Prostate gland (tissue), 2 donors: ENCODE measurements at regions not wholly inside any gene's neighbourhood (a gene's known extent, or its start where the extent isn't known, plus 50 kb on each side); places are given as distances from the start of the nearest gene placed in this dataset.

Source experiments
- DNase-seq: peaks from one replicate; pipeline ENCODE4 v3.0.0-alpha.2; 2019; ENCODE audit warnings: low spot score
- H3K27ac ChIP-seq, 2 donors: fragments of 200-600 bp; sonication (generic); 2 replicates each; pipeline ENCODE4 v1.5.1; 2017 to 2019
- H3K27me3 ChIP-seq: fragments of 200-600 bp; sonication (generic); replicated peaks from 2 replicates; pipeline ENCODE4 v1.5.1; 2019; ENCODE audit not compliant: insufficient read depth
- H3K36me3 ChIP-seq, 2 donors: fragments of 200-600 bp; sonication (generic); 1 replicate in 1 of 2; 2 replicates in 1 of 2; pipeline versions ENCODE4 v1.5.1 to v1.8.1; 2017 to 2019
- H3K4me1 ChIP-seq: fragments of 200-600 bp; sonication (generic); replicated peaks from 2 replicates; pipeline ENCODE4 v1.5.1; 2019
- H3K4me3 ChIP-seq, 2 donors: fragments of 200-600 bp; sonication (generic); 2 replicates each; pipeline ENCODE4 v1.5.1; 2017 to 2019
- H3K9me3 ChIP-seq: fragments of 200-600 bp; sonication (generic); 2 replicates; pipeline ENCODE4 v1.5.1; 2017
- CTCF ChIP-seq, 4 experiments: fragments of 200-600 bp in 2 of 4; fragments of 450-650 bp in 2 of 4; sonication (generic) in 2 of 4; IDR thresholded peaks; 1 replicate in 3 of 4; 2 replicates in 1 of 4; pipeline ENCODE4 v1.5.1; 2016 to 2019; ENCODE audit warnings: antibody characterized with exemption in 4 of 4, mild to moderate bottlenecking in 2 of 4, moderate library complexity in 2 of 4
- POLR2A ChIP-seq: fragments of 450-650 bp; IDR thresholded peaks from one replicate; pipeline ENCODE4 v1.6.1; 2016; ENCODE audit warnings: antibody characterized with exemption, mild to moderate bottlenecking
- POLR2AphosphoS5 ChIP-seq: sonication (generic); formaldehyde crosslinking; IDR thresholded peaks from one replicate; pipeline ENCODE4 v1.6.1; 2017; ENCODE audit warnings: antibody characterized with exemption
- WGBS: methylation state at CpG from one replicate; pipeline ENCODE4 v1.1.5; 2018; 5-methylcytosine and 5-hydroxymethylcytosine counted together
- intact Hi-C: fragments of 100-400 bp; cut with DNase I; formaldehyde crosslinking; loops from one replicate; pipeline ENCODE4 v1.14.2; 2022

GRCh38 chr2:147523415-147523814 is 321.4 kb upstream of the ACVR2A start:
- Histone ChIP-seq H3K4me3 (no peak overlapping the region), H3K27ac (no peak overlapping the region), H3K4me1 (no peaks in the 10 kb centered on the region), H3K36me3 (no peaks in the 10 kb centered on the region), H3K9me3 (no peaks in the 10 kb centered on the region), H3K27me3 (no peaks in the 10 kb centered on the region)
- intact Hi-C loops, result no loop called here
- TF ChIP-seq CTCF (IDR thresholded peaks at IDR 0.05) (no peak), POLR2AphosphoS5 (no peak), POLR2A (no peak)
- DNase-seq, result no peak

- WGBS, result 71% methylated on average over 3 of the region's 3 CpGs
- TF ChIP-seq CTCF (IDR thresholded peaks at IDR 0.05) (no peak), POLR2AphosphoS5 (no peak), POLR2A (no peak)
- H3K27me3 ChIP-seq, result no peaks in the 10 kb centered on the region
- no peaks in the 10 kb centered on the region for H3K36me3 ChIP-seq
- intact Hi-C loops, result no loop called here
- H3K27ac ChIP-seq, result no peak overlapping the region
- no peaks in the 10 kb centered on the region for H3K4me1 ChIP-seq
- DNase-seq, result no peak
- no peaks in the 10 kb centered on the region for H3K9me3 ChIP-seq
- H3K4me3 ChIP-seq, result no peak overlapping the region
Measured at GRCh38 chr2:147521936-147522335, 322.9 kb upstream of the ACVR2A start.

- 91% methylated on average over 3 of the region's 3 CpGs for WGBS
- Histone ChIP-seq H3K4me3 (no peak overlapping the region), H3K27me3 (no peaks in the 10 kb centered on the region), H3K4me1 (no peaks in the 10 kb centered on the region), H3K27ac (no peak overlapping the region), H3K9me3 (no peaks in the 10 kb centered on the region), H3K36me3 (no peaks in the 10 kb centered on the region)
- intact Hi-C loops, result no loop called here
- TF ChIP-seq POLR2A (no peak), POLR2AphosphoS5 (no peak), CTCF (IDR thresholded peaks at IDR 0.05) (no peak)
- no peak for DNase-seq
Measured at GRCh38 chr2:147520817-147521216, 324.0 kb upstream of the ACVR2A start.

- Histone ChIP-seq H3K36me3 (no peaks in the 10 kb centered on the region), H3K4me1 (no peaks in the 10 kb centered on the region), H3K27me3 (no peaks in the 10 kb centered on the region), H3K27ac (no peak overlapping the region), H3K4me3 (no peak overlapping the region), H3K9me3 (no peaks in the 10 kb centered on the region)
- intact Hi-C loops, result no loop called here
- DNase-seq, result no peak
- no peak for TF ChIP-seq CTCF (IDR thresholded peaks at IDR 0.05)
- no peak for TF ChIP-seq POLR2A
- no peak for TF ChIP-seq POLR2AphosphoS5
- WGBS, result 80% methylated on average over 2 of the region's 2 CpGs
Measured at GRCh38 chr2:147519178-147519577, 325.7 kb upstream of the ACVR2A start.

GRCh38 chr2:147515213-147515612 is 329.6 kb upstream of the ACVR2A start:
- TF ChIP-seq CTCF (IDR thresholded peaks at IDR 0.05) (no peak), POLR2A (no peak), POLR2AphosphoS5 (no peak)
- intact Hi-C loops, result no loop called here
- Histone ChIP-seq H3K4me1 (no peaks in the 10 kb centered on the region), H3K9me3 (no peaks in the 10 kb centered on the region), H3K27me3 (no peaks in the 10 kb centered on the region), H3K4me3 (no peak overlapping the region), H3K27ac (no peak overlapping the region), H3K36me3 (no peaks in the 10 kb centered on the region)
- no peak for DNase-seq
- 64% methylated on average over 1 of the region's 1 CpG for WGBS
